Subcutaneous abdominal adipose tissue (tissue), 5 donors: ENCODE measurements at regions not wholly inside any gene's neighbourhood (a gene's known extent, or its start where the extent isn't known, plus 50 kb on each side); places are given as distances from the start of the nearest gene placed in this dataset.
"Not testable (repeated sequence)": the region's sequence is repeated elsewhere in the genome, so short reads cannot be mapped to it uniquely, and the experiment has no call there.

Source experiments
- H3K27ac ChIP-seq: one replicate; pipeline ENCODE4 v1.7.0; 2013; ENCODE audit warnings: low read depth, mild to moderate bottlenecking, inconsistent platforms, low read length, moderate library complexity
- H3K27me3 ChIP-seq, 5 donors: one replicate each; pipeline ENCODE4 v1.7.0; 2013; ENCODE audit warnings: low read length in 5 of 5, inconsistent platforms in 1 of 5; ENCODE audit not compliant: control insufficient read depth in 5 of 5, insufficient read depth in 4 of 5
- H3K36me3 ChIP-seq, 5 donors: one replicate each; pipeline ENCODE4 v1.7.0; 2013; ENCODE audit warnings: low read length in 5 of 5; ENCODE audit not compliant: control insufficient read depth in 5 of 5, insufficient read depth in 5 of 5
- H3K4me1 ChIP-seq, 5 donors: one replicate each; pipeline ENCODE4 v1.7.0; 2013; ENCODE audit warnings: low read length in 5 of 5, mild to moderate bottlenecking in 3 of 5, moderate library complexity in 1 of 5; ENCODE audit not compliant: control insufficient read depth in 5 of 5, insufficient read depth in 5 of 5
- H3K4me3 ChIP-seq, 5 donors: one replicate each; pipeline ENCODE4 v1.7.0; 2013; ENCODE audit warnings: low read length in 5 of 5, low read depth in 1 of 5
- H3K9ac ChIP-seq, 5 donors: one replicate each; pipeline ENCODE4 v1.7.0; 2013; ENCODE audit warnings: low read length in 5 of 5, mild to moderate bottlenecking in 4 of 5, moderate library complexity in 3 of 5
- H3K9me3 ChIP-seq, 5 donors: one replicate each; pipeline ENCODE4 v1.7.0; 2013; ENCODE audit warnings: low read length in 5 of 5; ENCODE audit not compliant: control insufficient read depth in 5 of 5
- donor health status: healthy.
- donor health status: healthy.
- donor health status: healthy.
- donor health status: healthy.
- donor health status: healthy.

GRCh38 chr11:44361813-44362212, 51.9 kb upstream of the ALX4 start:
- Histone ChIP-seq H3K36me3 (no peaks in the 10 kb centered on the region), H3K27me3 (peaks cover 0 to 16% (median 5%) of the 10 kb centered on the region in 5 donors), H3K9ac (no peak overlapping the region), H3K27ac (no peak overlapping the region), H3K4me3 (peak overlapping the region in 2 of 5 donors; percentile 6 to 41), H3K4me1 (peaks cover 0 to 5% (median 0%) of the 10 kb centered on the region in 5 donors), H3K9me3 (peaks cover 2 to 8% (median 3%) of the 10 kb centered on the region in 5 donors)

GRCh38 chr11:44363116-44363515, 53.2 kb upstream of the ALX4 start:
- Histone ChIP-seq H3K9ac (no peak overlapping the region), H3K27me3 (peaks cover 0 to 15% (median 3%) of the 10 kb centered on the region in 5 donors), H3K4me1 (peaks cover 0 to 5% (median 0%) of the 10 kb centered on the region in 5 donors), H3K27ac (no peak overlapping the region), H3K36me3 (no peaks in the 10 kb centered on the region), H3K9me3 (peaks cover 2 to 8% (median 3%) of the 10 kb centered on the region in 5 donors), H3K4me3 (no peak overlapping the region)

GRCh38 chr11:44364596-44364995, 54.7 kb upstream of the ALX4 start:
- H3K36me3 ChIP-seq: no peaks in the 10 kb centered on the region
- H3K27me3 ChIP-seq: peaks cover 0 to 15% (median 0%) of the 10 kb centered on the region in 5 donors
- peaks cover 0 to 5% (median 0%) of the 10 kb centered on the region in 5 donors for H3K4me1 ChIP-seq
- H3K9me3 ChIP-seq: peaks cover 2 to 8% (median 3%) of the 10 kb centered on the region in 5 donors
- H3K4me3 ChIP-seq: no peak overlapping the region
- H3K9ac ChIP-seq: no peak overlapping the region
- H3K27ac ChIP-seq: no peak overlapping the region

GRCh38 chr11:44365616-44366015, 55.7 kb upstream of the ALX4 start:
- Histone ChIP-seq H3K9ac (no peak overlapping the region), H3K27ac (no peak overlapping the region)

GRCh38 chr11:44366026-44366425, 56.1 kb upstream of the ALX4 start:
- Histone ChIP-seq H3K27me3 (peaks cover 0 to 3% (median 0%) of the 10 kb centered on the region in 5 donors), H3K9me3 (peaks cover 2 to 8% (median 3%) of the 10 kb centered on the region in 5 donors), H3K36me3 (no peaks in the 10 kb centered on the region), H3K27ac (no peak overlapping the region), H3K4me3 (no peak overlapping the region), H3K4me1 (peaks cover 0 to 5% (median 0%) of the 10 kb centered on the region in 5 donors), H3K9ac (no peak overlapping the region)

More at GRCh38 chr11:44365616-44366015, 55.7 kb upstream of the ALX4 start:
- peaks cover 0 to 5% (median 0%) of the 10 kb centered on the region in 5 donors for H3K27me3 ChIP-seq
- no peak overlapping the region for H3K4me3 ChIP-seq
- no peaks in the 10 kb centered on the region for H3K36me3 ChIP-seq
- peaks cover 2 to 8% (median 3%) of the 10 kb centered on the region in 5 donors for H3K9me3 ChIP-seq
- peaks cover 0 to 5% (median 0%) of the 10 kb centered on the region in 5 donors for H3K4me1 ChIP-seq

GRCh38 chr11:44366741-44367140, 56.8 kb upstream of the ALX4 start:
- Histone ChIP-seq H3K36me3 (no peaks in the 10 kb centered on the region), H3K27me3 (peaks cover 0 to 3% (median 0%) of the 10 kb centered on the region in 5 donors), H3K27ac (no peak overlapping the region), H3K4me3 (no peak overlapping the region), H3K9me3 (peaks cover 2 to 8% (median 3%) of the 10 kb centered on the region in 5 donors), H3K9ac (no peak overlapping the region), H3K4me1 (peaks cover 0 to 5% (median 0%) of the 10 kb centered on the region in 5 donors)

GRCh38 chr11:44367452-44367851, 57.5 kb upstream of the ALX4 start:
- Histone ChIP-seq H3K4me1 (no peaks in the 10 kb centered on the region), H3K36me3 (no peaks in the 10 kb centered on the region), H3K27ac (no peak overlapping the region), H3K27me3 (no peaks in the 10 kb centered on the region), H3K4me3 (no peak overlapping the region), H3K9me3 (peaks cover 2 to 8% (median 3%) of the 10 kb centered on the region in 5 donors), H3K9ac (no peak overlapping the region)

GRCh38 chr11:44368886-44369285, 58.9 kb upstream of the ALX4 start:
- H3K4me3 ChIP-seq: no peak overlapping the region
- peaks cover 0 to 3% (median under 1%) of the 10 kb centered on the region in 5 donors for H3K9me3 ChIP-seq
- H3K27me3 ChIP-seq: peaks cover 0 to 2% (median 0%) of the 10 kb centered on the region in 5 donors

GRCh38 chr11:44371042-44371441, 61.1 kb upstream of the ALX4 start:
- H3K4me1 ChIP-seq, H3K9ac ChIP-seq, H3K27me3 ChIP-seq, H3K4me3 ChIP-seq, H3K36me3 ChIP-seq, H3K27ac ChIP-seq, H3K9me3 ChIP-seq: not testable (repeated sequence)

More at GRCh38 chr11:44368886-44369285, 58.9 kb upstream of the ALX4 start:
- Histone ChIP-seq H3K4me1 (no peaks in the 10 kb centered on the region), H3K36me3 (no peaks in the 10 kb centered on the region), H3K27ac (no peak overlapping the region), H3K9ac (no peak overlapping the region)

GRCh38 chr11:44371706-44372105, 61.8 kb upstream of the ALX4 start:
- Histone ChIP-seq H3K36me3 (no peaks in the 10 kb centered on the region), H3K4me1 (no peaks in the 10 kb centered on the region), H3K4me3 (no peak overlapping the region), H3K9ac (no peak overlapping the region), H3K27me3 (peaks cover 0 to 2% (median 0%) of the 10 kb centered on the region in 5 donors), H3K9me3 (peaks cover 0 to 2% (median 0%) of the 10 kb centered on the region in 5 donors), H3K27ac (no peak overlapping the region)
